ENCODE measurements at regions not wholly inside any gene's neighbourhood (a gene's known extent, or its start where the extent isn't known, plus 50 kb on each side); places are given as distances from the start of the nearest gene placed in this dataset.

DNA sequence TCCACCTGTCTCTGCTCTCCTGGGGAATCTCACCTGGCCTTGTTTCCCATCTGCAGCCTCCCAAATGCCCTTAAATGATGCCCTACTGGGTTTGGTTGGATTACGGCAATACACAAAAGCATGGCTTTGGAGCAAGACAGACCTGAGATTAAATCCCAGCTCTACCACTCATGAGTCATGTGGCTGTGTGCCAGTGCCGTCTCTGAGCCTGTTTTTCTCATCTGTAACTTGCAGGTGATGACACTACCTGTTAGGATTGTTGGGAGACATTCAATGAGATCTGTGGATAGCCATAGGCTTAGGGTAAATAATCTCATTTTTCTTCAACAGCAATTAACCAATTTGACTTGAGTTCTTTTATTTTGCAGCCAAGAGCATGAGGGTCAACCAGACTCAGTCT, 240.3 kb downstream of the MAF start:
- TF ChIP-seq, protein P1, sequence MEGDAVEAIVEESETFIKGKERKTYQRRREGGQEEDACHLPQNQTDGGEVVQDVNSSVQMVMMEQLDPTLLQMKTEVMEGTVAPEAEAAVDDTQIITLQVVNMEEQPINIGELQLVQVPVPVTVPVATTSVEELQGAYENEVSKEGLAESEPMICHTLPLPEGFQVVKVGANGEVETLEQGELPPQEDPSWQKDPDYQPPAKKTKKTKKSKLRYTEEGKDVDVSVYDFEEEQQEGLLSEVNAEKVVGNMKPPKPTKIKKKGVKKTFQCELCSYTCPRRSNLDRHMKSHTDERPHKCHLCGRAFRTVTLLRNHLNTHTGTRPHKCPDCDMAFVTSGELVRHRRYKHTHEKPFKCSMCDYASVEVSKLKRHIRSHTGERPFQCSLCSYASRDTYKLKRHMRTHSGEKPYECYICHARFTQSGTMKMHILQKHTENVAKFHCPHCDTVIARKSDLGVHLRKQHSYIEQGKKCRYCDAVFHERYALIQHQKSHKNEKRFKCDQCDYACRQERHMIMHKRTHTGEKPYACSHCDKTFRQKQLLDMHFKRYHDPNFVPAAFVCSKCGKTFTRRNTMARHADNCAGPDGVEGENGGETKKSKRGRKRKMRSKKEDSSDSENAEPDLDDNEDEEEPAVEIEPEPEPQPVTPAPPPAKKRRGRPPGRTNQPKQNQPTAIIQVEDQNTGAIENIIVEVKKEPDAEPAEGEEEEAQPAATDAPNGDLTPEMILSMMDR (IDR thresholded peaks at IDR 0.05; ENCODE audit: low read length), result no peak
- TF ChIP-seq EZH2 (IDR thresholded peaks at IDR 0.05; ENCODE audit: borderline replicate concordance, low read length), result no peak
